ENCODE measurements at regions not wholly inside any gene's neighbourhood (a gene's known extent, or its start where the extent isn't known, plus 50 kb on each side); places are given as distances from the start of the nearest gene placed in this dataset.

DNA sequence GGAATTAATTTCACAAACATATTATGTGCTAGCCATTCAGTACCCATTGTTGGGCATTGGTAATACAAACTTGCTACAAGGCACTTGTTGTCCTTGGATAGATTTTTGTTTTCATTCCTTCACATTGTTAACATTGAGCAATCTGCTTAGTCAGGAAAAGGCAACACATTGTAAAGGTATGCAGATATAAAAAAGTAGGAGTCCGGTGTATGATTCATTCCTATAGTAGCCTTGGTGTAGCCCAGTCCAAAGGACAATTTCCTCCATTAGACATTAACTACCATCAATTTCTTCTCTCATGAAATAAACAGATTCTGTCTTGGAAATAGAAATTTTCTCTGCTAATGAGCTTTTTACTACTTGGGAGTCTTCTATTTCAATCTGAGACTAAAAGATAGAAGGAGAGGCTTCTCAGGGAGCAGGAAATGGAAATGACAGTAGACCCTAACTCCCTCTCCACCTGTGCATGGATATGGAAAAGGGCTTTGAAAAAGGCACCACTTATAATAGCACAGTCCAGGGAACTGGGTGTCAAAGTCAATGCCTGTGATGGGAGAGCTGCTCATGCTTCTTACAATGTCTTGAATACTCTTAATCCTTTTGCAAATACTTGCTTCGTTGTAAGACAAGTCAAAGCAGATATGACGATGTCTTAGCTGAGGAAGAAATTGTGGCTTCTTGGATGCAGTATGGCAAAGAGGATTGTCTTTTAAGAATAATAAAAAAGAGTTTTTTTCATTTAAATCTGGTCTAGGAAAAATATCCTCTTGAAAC is 369.4 kb upstream of the CITED2 start:
- TF ChIP-seq EZH2phosphoT487 (IDR thresholded peaks at IDR 0.05; ENCODE audit: insufficient read depth, low read depth) (no peak), EZH2 (IDR thresholded peaks at IDR 0.05; ENCODE audit: insufficient read depth, poor library complexity, severe bottlenecking) (no peak)

All from GM23248 (cell line).